ENCODE measurements at regions not wholly inside any gene's neighbourhood (a gene's known extent, or its start where the extent isn't known, plus 50 kb on each side); places are given as distances from the start of the nearest gene placed in this dataset.

- DNase-seq (ENCODE audit: low spot score) = no peak
- Histone ChIP-seq H3K27ac (ENCODE audit: low read depth in 1 of 2, low read length in 2 of 2) (no peak overlapping the region), H3K4me1 (ENCODE audit: control insufficient read depth in 4 of 4, insufficient read depth in 4 of 4, low read length in 3 of 4) (no peaks in the 10 kb centered on the region), H3K4me3 (ENCODE audit: low read depth in 1 of 3, low read length in 3 of 3) (no peak overlapping the region), H3K9ac (ENCODE audit: low read depth in 1 of 2, low read length in 2 of 2) (no peak overlapping the region), H3K36me3 (ENCODE audit: control insufficient read depth in 4 of 4, insufficient read depth in 3 of 4, low read depth in 1 of 4, low read length in 3 of 4) (no peaks in the 10 kb centered on the region), H3K27me3 (ENCODE audit: control insufficient read depth in 4 of 4, insufficient read depth in 4 of 4, low read length in 3 of 4) (peaks cover 0 to 2% (median 0%) of the 10 kb centered on the region in 4 donors), H3K9me3 (ENCODE audit: control insufficient read depth in 4 of 4, low read length in 3 of 4) (no peaks in the 10 kb centered on the region)
- 61% methylated on average over 6 of the region's 6 CpGs for WGBS
- TF ChIP-seq NR2F2 (IDR thresholded peaks at IDR 0.05) = no peak
- TF ChIP-seq YY1 (IDR thresholded peaks at IDR 0.05) = no peak
- TF ChIP-seq RXRA (IDR thresholded peaks at IDR 0.05) = no peak
- TF ChIP-seq HNF4A (conservative IDR thresholded peaks at IDR 0.05) = no peak
- TF ChIP-seq RAD21 (IDR thresholded peaks at IDR 0.05) = no peak
- no peak for TF ChIP-seq GABPA (IDR thresholded peaks at IDR 0.05 in 1 of 2, conservative IDR thresholded peaks at IDR 0.05 in 1 of 2)
- TF ChIP-seq TAF1 (conservative IDR thresholded peaks at IDR 0.05) = no peak
- TF ChIP-seq JUND (IDR thresholded peaks at IDR 0.05) = no peak
- no peak for TF ChIP-seq REST (IDR thresholded peaks at IDR 0.05)
- TF ChIP-seq, protein P1, sequence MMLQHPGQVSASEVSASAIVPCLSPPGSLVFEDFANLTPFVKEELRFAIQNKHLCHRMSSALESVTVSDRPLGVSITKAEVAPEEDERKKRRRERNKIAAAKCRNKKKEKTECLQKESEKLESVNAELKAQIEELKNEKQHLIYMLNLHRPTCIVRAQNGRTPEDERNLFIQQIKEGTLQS (IDR thresholded peaks at IDR 0.05) = no peak
Observed at GRCh38 chr11:116084511-116084910, 580.3 kb upstream of the CADM1 start.

DNA sequence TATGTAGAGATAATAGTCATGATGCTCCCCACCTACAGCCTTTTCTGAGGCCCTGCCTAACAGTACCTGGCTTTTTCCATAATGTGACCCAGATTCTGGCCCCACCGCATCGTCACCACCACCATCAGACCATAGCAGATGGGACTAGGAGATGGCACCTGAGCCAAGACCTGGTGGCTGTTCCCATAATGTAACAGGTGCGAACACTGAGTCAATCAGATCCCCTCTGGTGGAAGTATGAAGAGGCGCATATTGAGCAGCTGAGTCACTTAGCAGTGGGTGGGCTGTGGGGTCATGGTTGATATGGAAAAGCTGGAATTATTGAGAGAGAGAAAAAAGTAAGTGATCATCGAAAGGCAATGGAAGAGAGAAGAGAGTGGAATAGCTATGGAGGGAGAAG lies 578.0 kb upstream of the CADM1 start:
- 95% methylated on average over 5 of the region's 5 CpGs for WGBS
- Histone ChIP-seq H3K36me3 (ENCODE audit: control insufficient read depth in 4 of 4, insufficient read depth in 3 of 4, low read depth in 1 of 4, low read length in 3 of 4) (no peaks in the 10 kb centered on the region), H3K9ac (ENCODE audit: low read depth in 1 of 2, low read length in 2 of 2) (no peak overlapping the region), H3K27ac (ENCODE audit: low read depth in 1 of 2, low read length in 2 of 2) (no peak overlapping the region), H3K9me3 (ENCODE audit: control insufficient read depth in 4 of 4, low read length in 3 of 4) (no peaks in the 10 kb centered on the region), H3K4me1 (ENCODE audit: control insufficient read depth in 4 of 4, insufficient read depth in 4 of 4, low read length in 3 of 4) (no peaks in the 10 kb centered on the region), H3K27me3 (ENCODE audit: control insufficient read depth in 4 of 4, insufficient read depth in 4 of 4, low read length in 3 of 4) (peaks cover 0 to 2% (median 0%) of the 10 kb centered on the region in 4 donors), H3K4me3 (ENCODE audit: low read depth in 1 of 3, low read length in 3 of 3) (no peak overlapping the region)
- TF ChIP-seq NR2F2 (IDR thresholded peaks at IDR 0.05) = no peak
- TF ChIP-seq TAF1 (conservative IDR thresholded peaks at IDR 0.05) = no peak
- TF ChIP-seq RAD21 (IDR thresholded peaks at IDR 0.05) = no peak
- TF ChIP-seq HNF4G (IDR thresholded peaks at IDR 0.05) = no peak
- TF ChIP-seq YY1 (IDR thresholded peaks at IDR 0.05) = no peak
- TF ChIP-seq EGR1 (IDR thresholded peaks at IDR 0.05; ENCODE audit: low read depth in 2 of 2) = no peak
- no peak for TF ChIP-seq REST (IDR thresholded peaks at IDR 0.05)
- TF ChIP-seq CTCF (IDR thresholded peaks at IDR 0.05; ENCODE audit: low read depth, low read length, missing input control) = no peak
- TF ChIP-seq ZBTB33 (IDR thresholded peaks at IDR 0.05) = no peak
- TF ChIP-seq JUND (IDR thresholded peaks at IDR 0.05) = no peak
- DNase-seq (ENCODE audit: low spot score) = no peak
